Brain microvascular endothelial cell (primary cell): ENCODE measurements at regions not wholly inside any gene's neighbourhood (a gene's known extent, or its start where the extent isn't known, plus 50 kb on each side); places are given as distances from the start of the nearest gene placed in this dataset.
A peak's percentile ranks its signal among the peaks of the same experiment; 100 is the strongest.
"Not testable (repeated sequence)": the region's sequence is repeated elsewhere in the genome, so short reads cannot be mapped to it uniquely, and the experiment has no call there.

Experiments used
- DNase-seq: peaks from one replicate; pipeline ENCODE4 v3.0.0-alpha.2; 2020
- H3K27ac ChIP-seq: fragments of 250-450 bp; sonication (Bioruptor Pico); 2 replicates; pipeline ENCODE4 v1.5.1; 2020; ENCODE audit warnings: mild to moderate bottlenecking, moderate library complexity
- H3K27me3 ChIP-seq: fragments of 250-450 bp; sonication (Bioruptor Pico); replicated peaks from 2 replicates; pipeline ENCODE4 v1.5.1; 2020; ENCODE audit warnings: mild to moderate bottlenecking
- H3K36me3 ChIP-seq: fragments of 250-450 bp; sonication (Bioruptor Pico); replicated peaks from 2 replicates; pipeline ENCODE4 v1.5.1; 2020; ENCODE audit warnings: mild to moderate bottlenecking
- H3K4me3 ChIP-seq: 2 replicates; pipeline ENCODE4 v1.5.1; 2011; ENCODE audit warnings: low read depth, mild to moderate bottlenecking, control low read depth, low read length, moderate library complexity
- CTCF ChIP-seq: IDR thresholded peaks from 2 replicates; pipeline ENCODE4 v1.5.1; 2011; ENCODE audit warnings: low read depth, mild to moderate bottlenecking, moderate library complexity, low read length, control low read depth, inconsistent platforms; ENCODE audit errors: missing control alignments
- in situ Hi-C: cut with HindIII; loops from 2 replicates; pipeline ENCODE4 v1.10.0; 2017; ENCODE audit warnings: low sequenced_read_pairs, low pct_ligation_motif_present

- in situ Hi-C loops: no loop called here
- no peak overlapping the region for H3K4me3 ChIP-seq
These were observed 198.6 kb downstream of the SHOX start for GRCh38 chrX:829145-829544.

GRCh38 chrX:828411-828959, 197.9 kb downstream of the SHOX start:
- peak; percentile 40 for DNase-seq
- Histone ChIP-seq H3K36me3 (no peaks in the 10 kb centered on the region), H3K27me3 (no peaks in the 10 kb centered on the region), H3K4me3 (no peak overlapping the region), H3K27ac (peak overlapping the region; percentile 79)
- in situ Hi-C loops: no loop called here
- no peak for TF ChIP-seq CTCF

More at GRCh38 chrX:829145-829544, 198.6 kb downstream of the SHOX start:
- Histone ChIP-seq H3K27me3 (no peaks in the 10 kb centered on the region), H3K36me3 (no peaks in the 10 kb centered on the region), H3K27ac (peak overlapping the region; percentile 79)
- no peak for TF ChIP-seq CTCF
- DNase-seq: no peak

DNA sequence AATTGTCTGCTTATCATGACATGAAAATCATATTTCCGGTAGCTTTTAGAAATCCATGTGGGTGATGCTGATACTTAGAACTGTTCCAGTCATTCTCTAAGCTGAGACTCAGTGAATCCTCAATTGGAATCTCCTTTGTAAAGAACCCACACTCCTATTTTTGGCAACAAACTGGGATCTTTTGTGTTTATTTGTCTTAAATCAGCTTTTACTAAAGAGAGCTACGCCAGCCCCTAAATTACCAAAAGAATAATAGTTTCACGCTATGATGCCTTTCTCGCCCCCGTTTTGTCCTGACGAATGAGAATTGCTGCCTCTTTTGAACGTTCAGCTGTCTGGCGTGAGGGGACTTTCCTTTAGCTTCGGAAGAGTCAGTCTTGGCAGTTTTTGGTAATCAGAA, 195.9 kb downstream of the SHOX start:
- Histone ChIP-seq H3K27me3 (no peaks in the 10 kb centered on the region), H3K27ac (peak overlapping the region; percentile 95), H3K4me3 (no peak overlapping the region), H3K36me3 (no peaks in the 10 kb centered on the region)
- in situ Hi-C loops: no loop called here
- TF ChIP-seq CTCF: no peak
- peak; percentile 48 for DNase-seq

DNA sequence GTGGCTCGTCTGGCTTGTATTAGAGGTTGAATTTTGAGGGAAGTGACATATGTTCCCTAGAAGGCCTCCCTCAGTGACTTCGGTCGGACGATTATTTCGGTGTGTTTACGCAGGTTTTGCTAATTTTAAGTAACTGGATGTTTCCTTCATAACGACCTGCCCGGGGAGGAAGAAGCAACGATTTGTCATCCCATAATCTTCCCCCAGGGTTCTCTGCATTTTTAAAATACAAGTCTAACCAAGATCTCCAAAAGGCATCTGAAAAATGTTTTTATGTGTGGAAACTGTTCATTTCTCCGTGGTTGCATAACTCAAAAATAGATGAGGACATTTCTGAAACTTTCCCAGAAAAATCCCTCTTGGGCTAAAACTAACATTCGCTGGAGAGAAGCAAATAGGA, 195.4 kb downstream of the SHOX start:
- no peak overlapping the region for H3K4me3 ChIP-seq
- in situ Hi-C loops: no loop called here
- DNase-seq: peak; percentile 60

DNA sequence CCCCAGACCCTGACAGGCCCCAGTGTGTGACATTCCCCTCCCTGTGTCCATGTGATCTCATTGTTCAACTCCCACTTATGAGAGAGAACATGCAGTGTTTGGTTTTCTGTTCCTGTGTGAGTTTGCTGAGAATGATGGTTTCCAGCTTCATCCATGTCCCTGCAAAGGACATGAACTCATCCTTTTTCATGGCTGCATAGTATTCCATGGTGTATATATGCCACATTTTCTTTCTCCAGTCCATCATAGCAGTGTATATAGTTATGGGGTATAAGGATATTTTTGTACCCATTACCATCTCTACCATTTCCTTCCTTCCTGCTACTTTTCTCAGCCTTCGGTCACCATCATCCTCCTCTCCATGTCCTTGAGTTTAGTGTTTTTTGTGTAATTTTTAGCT, 192.5 kb downstream of the SHOX start:
- H3K27me3 ChIP-seq, DNase-seq, H3K36me3 ChIP-seq, H3K4me3 ChIP-seq, in situ Hi-C loops, H3K27ac ChIP-seq: not testable (repeated sequence)

More for the DNA sequence above, 195.4 kb downstream of the SHOX start:
- Histone ChIP-seq H3K36me3 (no peaks in the 10 kb centered on the region), H3K27ac (peak overlapping the region; percentile 95), H3K27me3 (no peaks in the 10 kb centered on the region)
- no peak for TF ChIP-seq CTCF

DNA sequence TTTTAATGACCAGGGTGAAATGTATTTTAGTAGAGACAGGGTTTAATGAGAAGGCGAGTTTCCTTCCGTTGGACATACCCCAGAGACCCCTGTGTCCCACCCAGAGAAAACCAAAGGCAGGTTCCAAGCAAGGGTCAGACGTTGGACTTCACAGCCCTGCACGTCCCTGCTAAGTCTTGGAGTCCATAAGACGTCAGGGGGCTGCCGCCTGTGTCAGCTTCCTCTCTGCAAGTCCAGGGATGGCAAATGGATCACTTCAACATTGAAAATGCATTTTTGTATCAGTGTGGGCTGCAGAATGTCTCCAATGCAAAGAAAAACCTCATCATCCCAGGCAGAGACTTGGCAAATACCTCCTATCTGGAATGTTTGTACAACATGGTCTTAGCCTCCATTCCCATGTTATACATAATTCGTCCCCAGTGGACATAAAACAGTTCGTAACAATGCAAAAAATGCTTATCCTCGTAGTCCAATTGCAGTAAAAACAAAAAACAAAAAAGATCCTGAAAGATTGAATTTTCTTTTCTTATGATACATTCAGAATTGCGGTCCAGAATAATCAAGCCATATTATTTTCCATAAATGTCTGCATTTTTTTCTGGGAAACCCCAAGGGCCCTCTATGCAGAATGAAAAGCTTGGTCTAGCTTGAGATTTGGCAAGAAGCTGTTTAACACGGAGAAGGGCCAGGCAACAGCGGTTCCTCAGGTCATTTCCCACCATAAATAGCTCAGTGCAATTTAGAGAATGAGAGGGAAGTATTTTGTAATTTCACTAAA, 190.9 kb downstream of the SHOX start:
- H3K4me3 ChIP-seq: no peak overlapping the region
- no peaks in the 10 kb centered on the region for H3K27me3 ChIP-seq
- H3K36me3 ChIP-seq: no peaks in the 10 kb centered on the region
- no peak for DNase-seq
- in situ Hi-C loops: no loop called here
- TF ChIP-seq CTCF: no peak
- no peak overlapping the region for H3K27ac ChIP-seq
